ENCODE measurements at regions not wholly inside any gene's neighbourhood (a gene's known extent, or its start where the extent isn't known, plus 50 kb on each side); places are given as distances from the start of the nearest gene placed in this dataset.

- no peak for TF ChIP-seq CTCF (IDR thresholded peaks at IDR 0.05)
- no peak for TF ChIP-seq POLR2A (IDR thresholded peaks at IDR 0.05)
- TF ChIP-seq EP300 (IDR thresholded peaks at IDR 0.05), result no peak
These were observed 157.9 kb downstream of the OGFRL1 start for GRCh38 chr6:71446470-71446869.
